K562 (cell line): ENCODE measurements at regions not wholly inside any gene's neighbourhood (a gene's known extent, or its start where the extent isn't known, plus 50 kb on each side); places are given as distances from the start of the nearest gene placed in this dataset.

Experiments used
- MBD1 ChIP-seq: fragments of 250-450 bp; sonication (Bioruptor Pico); IDR thresholded peaks from 2 replicates; pipeline ENCODE4 v1.8.0; 2022; ENCODE audit warnings: inconsistent platforms
- PCBP1 ChIP-seq: fragments of 200-400 bp; formaldehyde crosslinking; IDR thresholded peaks from 2 replicates; pipeline ENCODE4 v1.6.1; 2018; ENCODE audit warnings: mild to moderate bottlenecking, low read depth, low read length; ENCODE audit not compliant: poor library complexity, severe bottlenecking
- REST ChIP-seq, 2 experiments: fragments of 450-650 bp; formaldehyde crosslinking in 1 of 2; IDR thresholded peaks; 2 replicates each; pipeline versions ENCODE4 v1.4.0 to v1.6.1; 2014 to 2020; ENCODE audit warnings: mild to moderate bottlenecking in 2 of 2, borderline replicate concordance in 1 of 2, low read depth in 1 of 2
- STAT5B ChIP-seq: fragments of 250-450 bp; sonication (Bioruptor Pico); IDR thresholded peaks from 2 replicates; pipeline ENCODE4 v1.8.0; 2021; ENCODE audit warnings: mild to moderate bottlenecking, inconsistent platforms
- ZNF583 ChIP-seq: fragments of 250-450 bp; sonication (Bioruptor Pico); IDR thresholded peaks from 2 replicates; pipeline ENCODE4 v1.4.0; 2020

GRCh38 chr1:68717330-68717729 is 220.4 kb upstream of the DEPDC1 start (continued):
- TF ChIP-seq REST (IDR thresholded peaks at IDR 0.05; ENCODE audit: borderline replicate concordance) = no peak
- no peak for TF ChIP-seq REST (CRISPR knock-in tag; IDR thresholded peaks at IDR 0.05; ENCODE audit: low read depth)
- no peak for TF ChIP-seq STAT5B
- no peak for TF ChIP-seq MBD1 (CRISPR knock-in tag)
- no peak for TF ChIP-seq ZNF583 (CRISPR knock-in tag)
- no peak for TF ChIP-seq PCBP1
